Liver (tissue), 8 donors: ENCODE measurements at regions not wholly inside any gene's neighbourhood (a gene's known extent, or its start where the extent isn't known, plus 50 kb on each side); places are given as distances from the start of the nearest gene placed in this dataset.
"Not testable (repeated sequence)": the region's sequence is repeated elsewhere in the genome, so short reads cannot be mapped to it uniquely, and the experiment has no call there.

Source experiments
- DNase-seq: peaks from one replicate; pipeline ENCODE4 v3.0.0-alpha.2; 2017; ENCODE audit warnings: low spot score
- H3K27ac ChIP-seq, 2 donors: one replicate each; pipeline ENCODE4 v1.7.0; 2013; ENCODE audit warnings: inconsistent platforms in 2 of 2, low read length in 2 of 2, control low read depth in 1 of 2, low read depth in 1 of 2, mild to moderate bottlenecking in 1 of 2
- H3K27me3 ChIP-seq, 4 donors: one replicate each; pipeline versions ENCODE4 v1.6.1 to v1.7.0; 2013; ENCODE audit warnings: low read length in 3 of 4, inconsistent platforms in 1 of 4, mild to moderate bottlenecking in 1 of 4, moderate library complexity in 1 of 4; ENCODE audit not compliant: control insufficient read depth in 4 of 4, insufficient read depth in 4 of 4
- H3K36me3 ChIP-seq, 4 donors: one replicate each; pipeline versions ENCODE4 v1.6.1 to v1.7.0; 2013; ENCODE audit warnings: low read length in 3 of 4, mild to moderate bottlenecking in 3 of 4, low read depth in 1 of 4, moderate library complexity in 1 of 4; ENCODE audit not compliant: control insufficient read depth in 4 of 4, insufficient read depth in 3 of 4
- H3K4me1 ChIP-seq, 4 donors: one replicate each; pipeline versions ENCODE4 v1.6.1 to v1.7.0; 2013; ENCODE audit warnings: low read length in 3 of 4, mild to moderate bottlenecking in 3 of 4, moderate library complexity in 1 of 4; ENCODE audit not compliant: control insufficient read depth in 4 of 4, insufficient read depth in 4 of 4
- H3K4me3 ChIP-seq, 3 donors: one replicate each; pipeline versions ENCODE4 v1.6.1 to v1.7.0; 2013; ENCODE audit warnings: low read length in 3 of 3, control low read depth in 1 of 3, low read depth in 1 of 3, mild to moderate bottlenecking in 1 of 3
- H3K9ac ChIP-seq, 2 donors: one replicate each; pipeline ENCODE4 v1.7.0; 2013; ENCODE audit warnings: low read length in 2 of 2, mild to moderate bottlenecking in 2 of 2, moderate library complexity in 2 of 2, control low read depth in 1 of 2, low read depth in 1 of 2
- H3K9me3 ChIP-seq, 4 donors: one replicate each; pipeline versions ENCODE4 v1.6.1 to v1.7.0; 2013; ENCODE audit warnings: low read length in 3 of 4; ENCODE audit not compliant: control insufficient read depth in 4 of 4
- EGR1 ChIP-seq, 2 donors: IDR thresholded peaks; 2 replicates each; pipeline ENCODE4 v1.6.1; 2016 to 2018; ENCODE audit warnings: antibody characterized with exemption in 2 of 2, low read depth in 2 of 2
- FOXA1 ChIP-seq: IDR thresholded peaks from 2 replicates; pipeline ENCODE4 v1.6.1; 2016; ENCODE audit warnings: antibody characterized with exemption
- FOXA2 ChIP-seq: IDR thresholded peaks from 2 replicates; pipeline ENCODE4 v1.6.1; 2016; ENCODE audit warnings: antibody characterized with exemption
- GABPA ChIP-seq, 2 donors: IDR thresholded peaks in 1 of 2; conservative IDR thresholded peaks in 1 of 2; 2 replicates each; pipeline ENCODE4 v1.6.1; 2016; ENCODE audit warnings: antibody characterized with exemption in 2 of 2, mild to moderate bottlenecking in 1 of 2, moderate library complexity in 1 of 2
- HNF4A ChIP-seq, 2 donors: conservative IDR thresholded peaks; 2 replicates each; pipeline ENCODE4 v1.6.1; 2016; ENCODE audit warnings: antibody characterized with exemption in 2 of 2, mild to moderate bottlenecking in 2 of 2
- HNF4G ChIP-seq: IDR thresholded peaks from 2 replicates; pipeline ENCODE4 v1.6.1; 2016; ENCODE audit warnings: antibody characterized with exemption
- JUND ChIP-seq, 2 donors: IDR thresholded peaks; 2 replicates each; pipeline ENCODE4 v1.6.1; 2016; ENCODE audit warnings: antibody characterized with exemption in 2 of 2
- MAX ChIP-seq: IDR thresholded peaks from 2 replicates; pipeline ENCODE4 v1.6.1; 2016; ENCODE audit warnings: antibody characterized with exemption
- NR2F2 ChIP-seq: IDR thresholded peaks from 2 replicates; pipeline ENCODE4 v1.6.1; 2016; ENCODE audit warnings: antibody characterized with exemption
- RAD21 ChIP-seq, 2 donors: IDR thresholded peaks; 2 replicates each; pipeline ENCODE4 v1.6.1; 2016; ENCODE audit warnings: antibody characterized with exemption in 2 of 2, mild to moderate bottlenecking in 2 of 2
- REST ChIP-seq: IDR thresholded peaks from 2 replicates; pipeline ENCODE4 v1.6.1; 2016; ENCODE audit warnings: antibody characterized with exemption, mild to moderate bottlenecking
- RXRA ChIP-seq, 2 donors: IDR thresholded peaks; 2 replicates each; pipeline ENCODE4 v1.6.1; 2017 to 2018; ENCODE audit warnings: antibody characterized with exemption in 2 of 2, mild to moderate bottlenecking in 1 of 2
- SP1 ChIP-seq: IDR thresholded peaks from 2 replicates; pipeline ENCODE4 v1.6.1; 2018; ENCODE audit warnings: antibody characterized with exemption, mild to moderate bottlenecking
- TAF1 ChIP-seq: conservative IDR thresholded peaks from 2 replicates; pipeline ENCODE4 v1.6.1; 2016; ENCODE audit warnings: antibody characterized with exemption, mild to moderate bottlenecking
- YY1 ChIP-seq: IDR thresholded peaks from 2 replicates; pipeline ENCODE4 v1.6.1; 2016; ENCODE audit warnings: antibody characterized with exemption, mild to moderate bottlenecking
- ZBTB33 ChIP-seq: IDR thresholded peaks from 2 replicates; pipeline ENCODE4 v1.6.1; 2016; ENCODE audit warnings: antibody characterized with exemption
- WGBS: extraction: QIAGEN DNeasy Blood & Tissue Kit; methylation state at CpG from one replicate; pipeline ENCODE4 v1.1.7; 2013; 5-methylcytosine and 5-hydroxymethylcytosine counted together
- TF ChIP-seq, protein P1 (sequence below): IDR thresholded peaks from 2 replicates; pipeline ENCODE4 v1.6.1; 2016; ENCODE audit warnings: antibody characterized with exemption
- TF ChIP-seq, protein P2 (sequence below): fragments of 150-350 bp; IDR thresholded peaks from 2 replicates; pipeline ENCODE4 v1.5.1; 2017; ENCODE audit warnings: improper control_type of control experiment, low read depth, low read length; ENCODE audit not compliant: missing input control
- donor health status: healthy.
- donor health status: healthy.
- donor health status: healthy.
- donor health status: healthy.
- donor health status: healthy.

DNA sequence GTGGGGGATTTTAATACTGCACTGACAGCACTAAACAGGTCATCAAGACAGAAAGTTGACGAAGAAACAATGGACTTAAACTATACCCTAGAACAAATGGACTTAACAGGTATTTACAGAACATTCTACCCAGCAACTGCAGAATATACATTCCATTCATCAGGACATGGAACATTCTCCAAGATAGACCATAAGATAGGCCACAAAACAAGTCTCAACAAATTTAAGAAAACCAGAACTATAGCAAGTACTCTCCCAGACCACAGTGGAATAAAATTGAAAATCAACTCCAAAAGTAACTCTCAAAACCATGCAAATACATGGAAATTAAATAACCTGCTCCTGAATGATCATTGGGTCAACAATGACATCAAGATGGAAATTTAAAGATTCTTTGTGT lies 218.3 kb downstream of the SYK start:
- H3K9ac ChIP-seq, H3K27ac ChIP-seq, H3K27me3 ChIP-seq, H3K4me1 ChIP-seq, H3K36me3 ChIP-seq, DNase-seq, H3K9me3 ChIP-seq, H3K4me3 ChIP-seq: not testable (repeated sequence)
- WGBS = 90% methylated on average over 1 of the region's 1 CpG

DNA sequence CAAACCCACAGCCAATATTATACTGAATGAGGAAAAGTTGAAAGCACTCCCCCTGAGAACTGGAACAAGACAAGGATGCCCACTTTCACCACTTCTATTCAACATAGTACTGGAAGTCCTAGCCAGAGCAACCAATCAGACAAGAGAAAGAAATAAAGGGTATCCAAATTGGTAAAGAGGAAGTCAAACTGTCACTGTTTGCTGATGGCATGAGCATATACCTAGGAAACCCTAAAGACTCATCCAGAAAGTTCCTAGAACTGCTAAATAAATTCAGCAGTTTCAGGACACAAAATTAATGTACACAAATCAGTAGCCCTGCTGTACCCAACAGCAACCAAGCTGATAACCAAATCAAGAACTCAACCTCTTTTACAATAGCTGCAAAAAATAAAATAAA lies 220.0 kb downstream of the SYK start:
- H3K4me3 ChIP-seq, H3K36me3 ChIP-seq, DNase-seq, H3K27me3 ChIP-seq, H3K9ac ChIP-seq, H3K27ac ChIP-seq, H3K4me1 ChIP-seq, H3K9me3 ChIP-seq: not testable (repeated sequence)

DNA sequence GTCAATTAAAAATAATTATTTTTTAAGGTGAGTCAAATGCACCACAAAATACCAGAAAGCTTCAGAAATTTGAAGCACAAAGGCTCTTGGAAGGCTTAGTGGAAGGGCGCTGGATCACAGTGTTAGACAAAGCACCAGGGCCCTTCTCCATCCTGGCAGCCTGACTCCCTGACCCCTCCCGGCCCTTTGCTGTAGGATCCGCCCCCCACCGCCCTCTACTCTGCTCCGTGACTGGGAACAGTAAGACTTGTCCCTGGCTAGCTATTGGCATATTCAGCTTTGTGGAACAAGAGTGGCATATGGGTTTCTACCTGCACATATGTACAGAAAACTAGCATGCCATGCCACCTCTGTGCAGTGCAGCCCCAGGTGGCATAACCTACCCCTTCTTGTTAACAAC lies 222.1 kb downstream of the SYK start:
- Histone ChIP-seq H3K4me1 (no peaks in the 10 kb centered on the region), H3K36me3 (no peaks in the 10 kb centered on the region), H3K9ac (no peak overlapping the region), H3K4me3 (no peak overlapping the region), H3K27me3 (no peaks in the 10 kb centered on the region), H3K27ac (no peak overlapping the region), H3K9me3 (no peaks in the 10 kb centered on the region)
- WGBS = 86% methylated on average over 5 of the region's 5 CpGs
- DNase-seq = no peak
- TF ChIP-seq REST (no peak), FOXA2 (no peak), EGR1 (IDR thresholded peaks at IDR 0.05; ENCODE audit: low read depth in 2 of 2) (no peak), SP1 (no peak), ZBTB33 (no peak), YY1 (no peak), HNF4G (no peak), NR2F2 (no peak), MAX (no peak), FOXA1 (no peak), RXRA (IDR thresholded peaks at IDR 0.05) (no peak), TAF1 (no peak), JUND (IDR thresholded peaks at IDR 0.05) (no peak), HNF4A (conservative IDR thresholded peaks at IDR 0.05) (no peak), GABPA (IDR thresholded peaks at IDR 0.05 in 1 of 2, conservative IDR thresholded peaks at IDR 0.05 in 1 of 2) (no peak), RAD21 (IDR thresholded peaks at IDR 0.05) (no peak)
- TF ChIP-seq, protein P1, sequence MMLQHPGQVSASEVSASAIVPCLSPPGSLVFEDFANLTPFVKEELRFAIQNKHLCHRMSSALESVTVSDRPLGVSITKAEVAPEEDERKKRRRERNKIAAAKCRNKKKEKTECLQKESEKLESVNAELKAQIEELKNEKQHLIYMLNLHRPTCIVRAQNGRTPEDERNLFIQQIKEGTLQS = no peak
- TF ChIP-seq, protein P2, sequence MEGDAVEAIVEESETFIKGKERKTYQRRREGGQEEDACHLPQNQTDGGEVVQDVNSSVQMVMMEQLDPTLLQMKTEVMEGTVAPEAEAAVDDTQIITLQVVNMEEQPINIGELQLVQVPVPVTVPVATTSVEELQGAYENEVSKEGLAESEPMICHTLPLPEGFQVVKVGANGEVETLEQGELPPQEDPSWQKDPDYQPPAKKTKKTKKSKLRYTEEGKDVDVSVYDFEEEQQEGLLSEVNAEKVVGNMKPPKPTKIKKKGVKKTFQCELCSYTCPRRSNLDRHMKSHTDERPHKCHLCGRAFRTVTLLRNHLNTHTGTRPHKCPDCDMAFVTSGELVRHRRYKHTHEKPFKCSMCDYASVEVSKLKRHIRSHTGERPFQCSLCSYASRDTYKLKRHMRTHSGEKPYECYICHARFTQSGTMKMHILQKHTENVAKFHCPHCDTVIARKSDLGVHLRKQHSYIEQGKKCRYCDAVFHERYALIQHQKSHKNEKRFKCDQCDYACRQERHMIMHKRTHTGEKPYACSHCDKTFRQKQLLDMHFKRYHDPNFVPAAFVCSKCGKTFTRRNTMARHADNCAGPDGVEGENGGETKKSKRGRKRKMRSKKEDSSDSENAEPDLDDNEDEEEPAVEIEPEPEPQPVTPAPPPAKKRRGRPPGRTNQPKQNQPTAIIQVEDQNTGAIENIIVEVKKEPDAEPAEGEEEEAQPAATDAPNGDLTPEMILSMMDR = no peak
